NCI-H82 (cell line): ENCODE measurements at regions not wholly inside any gene's neighbourhood (a gene's known extent, or its start where the extent isn't known, plus 50 kb on each side); places are given as distances from the start of the nearest gene placed in this dataset.
"Not testable (repeated sequence)": the region's sequence is repeated elsewhere in the genome, so short reads cannot be mapped to it uniquely, and the experiment has no call there.

ENCODE experiments used
- DNase-seq: peaks from one replicate; lab custom pipeline; 2025; lab: John Stamatoyannopoulos, UW

GRCh38 chr13:50130123-50130946, 115.1 kb downstream of the KCNRG start:
- peak; percentile 22 for DNase-seq

- no peak for DNase-seq
These were observed 117.0 kb downstream of the KCNRG start for GRCh38 chr13:50131920-50132903.

- DNase-seq: no peak
These were observed 117.7 kb downstream of the KCNRG start for GRCh38 chr13:50132904-50133357.

GRCh38 chr13:50133358-50133953, 118.2 kb downstream of the KCNRG start:
- DNase-seq: no peak

GRCh38 chr13:50136226-50136625, 121.0 kb downstream of the KCNRG start:
- DNase-seq: peak; percentile 31

- DNase-seq: peak; percentile 50
These were observed 121.4 kb downstream of the KCNRG start for GRCh38 chr13:50136678-50137077.

GRCh38 chr13:50139435-50139934, 124.2 kb downstream of the KCNRG start:
- DNase-seq: not testable (repeated sequence)

- DNase-seq: no peak
These were observed 124.9 kb downstream of the KCNRG start for GRCh38 chr13:50140153-50140552.

- no peak for DNase-seq
These were observed 125.5 kb downstream of the KCNRG start for GRCh38 chr13:50140581-50141374.

GRCh38 chr13:50141375-50141975, 126.2 kb downstream of the KCNRG start:
- DNase-seq: no peak

GRCh38 chr13:50144246-50145160, 129.3 kb downstream of the KCNRG start:
- no peak for DNase-seq

- no peak for DNase-seq
These were observed 134.0 kb downstream of the KCNRG start for GRCh38 chr13:50149214-50149613.

GRCh38 chr13:50149932-50150331, 134.7 kb downstream of the KCNRG start:
- DNase-seq: no peak

GRCh38 chr13:50152224-50152623, 137.0 kb downstream of the KCNRG start:
- DNase-seq: no peak

- no peak for DNase-seq
These were observed 137.5 kb downstream of the KCNRG start for GRCh38 chr13:50152655-50153309.

GRCh38 chr13:50153401-50153800, 138.2 kb downstream of the KCNRG start:
- no peak for DNase-seq

- DNase-seq: no peak
These were observed 138.6 kb downstream of the KCNRG start for GRCh38 chr13:50153876-50154275.

GRCh38 chr13:50154697-50155096, 139.5 kb downstream of the KCNRG start:
- DNase-seq: no peak

GRCh38 chr13:50156140-50156539, 140.9 kb downstream of the KCNRG start:
- DNase-seq: no peak
